ENCODE measurements at regions not wholly inside any gene's neighbourhood (a gene's known extent, or its start where the extent isn't known, plus 50 kb on each side); places are given as distances from the start of the nearest gene placed in this dataset.
A peak's percentile ranks its signal among the peaks of the same experiment; 100 is the strongest.
"Not testable (repeated sequence)": the region's sequence is repeated elsewhere in the genome, so short reads cannot be mapped to it uniquely, and the experiment has no call there.

- DNase-seq (ENCODE audit: low read depth in 1 of 2, low spot score in 1 of 2); H3K9me3 ChIP-seq; FAIRE-seq; H3K27ac ChIP-seq; ATAC-seq; H3K4me3 ChIP-seq; POLR2A ChIA-PET; H3K4me2 ChIP-seq: not testable (repeated sequence)
- CTCF ChIA-PET, result interaction anchor here (1.6 kb wide), 1 partner anchor 20 kb away, joined by 4 read pairs; no protein-coding TSS in a partner anchor
- WGBS (ENCODE audit: missing lambda C conversion rate), result 91% methylated on average over 23 of the region's 57 CpGs
- H3K4me1 ChIP-seq, result peaks cover 14% of the 10 kb centered on the region
Measured at GRCh38 chr2:44067012-44067790, 71.4 kb upstream of the LRPPRC start.

- ATAC-seq; FAIRE-seq; H3K27ac ChIP-seq; POLR2A ChIA-PET; H3K9me3 ChIP-seq; DNase-seq (ENCODE audit: low read depth in 1 of 2, low spot score in 1 of 2); H3K4me3 ChIP-seq; H3K4me2 ChIP-seq: not testable (repeated sequence)
- 88% methylated on average over 14 of the region's 22 CpGs for whole genome bisulfite sequencing (ENCODE audit: missing lambda C conversion rate)
- CTCF ChIA-PET, result interaction anchor here (1.2 to 1.5 kb wide), 2 partner anchors 23 to 224 kb away, joined by 4 read pairs; no protein-coding TSS in a partner anchor
- H3K4me1 ChIP-seq, result peaks cover 11% of the 10 kb centered on the region; the same call in 2 of the 3 replicates
Measured at GRCh38 chr2:44067791-44068181, 72.0 kb upstream of the LRPPRC start.

DNA sequence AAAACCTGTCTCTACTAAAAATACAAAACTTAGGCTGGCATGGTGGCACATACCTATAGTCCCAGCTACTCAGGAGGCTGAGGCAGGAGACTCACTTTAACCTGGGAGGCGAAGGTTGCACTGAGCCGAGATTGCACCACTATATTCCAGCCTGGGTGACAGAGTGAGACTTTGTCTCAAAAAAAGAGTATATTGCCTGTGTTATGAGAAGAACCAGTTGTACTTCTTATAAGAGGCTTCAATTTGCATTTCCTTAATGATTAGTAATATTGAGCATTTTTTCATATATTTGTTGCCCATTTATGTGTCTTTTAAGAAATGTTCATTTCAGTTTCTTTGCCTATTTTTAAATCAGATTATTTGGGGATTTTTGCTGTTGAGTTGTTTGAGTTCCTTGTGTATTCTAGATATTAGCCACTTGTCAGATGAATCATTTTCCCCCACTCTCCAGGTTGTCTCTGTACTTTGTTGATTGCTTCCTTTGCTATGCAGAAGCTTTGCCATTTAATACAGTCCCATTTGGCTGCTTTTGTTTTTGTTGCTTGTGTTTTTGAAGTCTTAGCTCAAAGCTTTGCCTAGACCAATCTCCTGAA is 75.8 kb upstream of the LRPPRC start:
- 61% methylated on average over 2 of the region's 2 CpGs for WGBS (ENCODE audit: missing lambda C conversion rate)
- ATAC-seq (no peak), FAIRE-seq (peak; percentile 49), DNase-seq (ENCODE audit: low read depth in 1 of 2, low spot score in 1 of 2) (no peak)
- Histone ChIP-seq H3K27ac (no peak overlapping the region), H3K4me1 (no peaks in the 10 kb centered on the region), H3K4me2 (no peak overlapping the region), H3K4me3 (no peak overlapping the region), H3K9me3 (no peaks in the 10 kb centered on the region)
- CTCF ChIA-PET, result interaction anchor here (0.8 to 4.6 kb wide), 9 partner anchors 8 to 885 kb away, joined by 3 to 15 read pairs (median 6); no protein-coding TSS in a partner anchor
- TF ChIP-seq HOXA7 (CRISPR knock-in tag; IDR thresholded peaks at IDR 0.05) (no peak), CHD2 (IDR thresholded peaks at IDR 0.05; ENCODE audit: low read length, partially characterized antibody) (no peak), CEBPB (IDR thresholded peaks at IDR 0.05) (no peak), HOXB13 (CRISPR knock-in tag; IDR thresholded peaks at IDR 0.05; ENCODE audit: low read depth) (no peak), BCL3 (IDR thresholded peaks at IDR 0.05) (no peak), HES2 (IDR thresholded peaks at IDR 0.05) (no peak), BHLHE40 (IDR thresholded peaks at IDR 0.05; ENCODE audit: low read depth, low read length) (no peak), EHF (CRISPR knock-in tag; IDR thresholded peaks at IDR 0.05) (no peak), HOXB5 (CRISPR knock-in tag; IDR thresholded peaks at IDR 0.05) (no peak)
- TF ChIP-seq, protein P1, sequence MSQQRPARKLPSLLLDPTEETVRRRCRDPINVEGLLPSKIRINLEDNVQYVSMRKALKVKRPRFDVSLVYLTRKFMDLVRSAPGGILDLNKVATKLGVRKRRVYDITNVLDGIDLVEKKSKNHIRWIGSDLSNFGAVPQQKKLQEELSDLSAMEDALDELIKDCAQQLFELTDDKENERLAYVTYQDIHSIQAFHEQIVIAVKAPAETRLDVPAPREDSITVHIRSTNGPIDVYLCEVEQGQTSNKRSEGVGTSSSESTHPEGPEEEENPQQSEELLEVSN (IDR thresholded peaks at IDR 0.05; ENCODE audit: borderline replicate concordance, low read depth), result no peak
- POLR2A ChIA-PET, result no interaction called here

GRCh38 chr2:44073667-44074066 is 77.9 kb upstream of the LRPPRC start:
- 76% methylated on average over 3 of the region's 3 CpGs for WGBS (ENCODE audit: missing lambda C conversion rate)
- POLR2A ChIA-PET; FAIRE-seq; H3K4me1 ChIP-seq; ATAC-seq; H3K4me2 ChIP-seq; DNase-seq (ENCODE audit: low read depth in 1 of 2, low spot score in 1 of 2); H3K27ac ChIP-seq; H3K9me3 ChIP-seq; H3K4me3 ChIP-seq: not testable (repeated sequence)
- CTCF ChIA-PET, result interaction anchor here (1.3 to 4.6 kb wide), 6 partner anchors 9 to 222 kb away, joined by 4 to 13 read pairs (median 6); no protein-coding TSS in a partner anchor

GRCh38 chr2:44074795-44075194 is 79.0 kb upstream of the LRPPRC start:
- CTCF ChIA-PET, result interaction anchor here (5.0 kb wide), 1 partner anchor 12 kb away, joined by 36 read pairs; no protein-coding TSS in a partner anchor
- H3K4me3 ChIP-seq; H3K9me3 ChIP-seq; H3K4me2 ChIP-seq; ATAC-seq; H3K27ac ChIP-seq; DNase-seq (ENCODE audit: low read depth in 1 of 2, low spot score in 1 of 2); H3K4me1 ChIP-seq; FAIRE-seq; POLR2A ChIA-PET: not testable (repeated sequence)
- WGBS (ENCODE audit: missing lambda C conversion rate), result 85% methylated on average over 10 of the region's 10 CpGs
